CD4-positive, CD25-positive, alpha-beta regulatory T cell (primary cell): ENCODE measurements at regions not wholly inside any gene's neighbourhood (a gene's known extent, or its start where the extent isn't known, plus 50 kb on each side); places are given as distances from the start of the nearest gene placed in this dataset.
A peak's percentile ranks its signal among the peaks of the same experiment; 100 is the strongest.
"Not testable (repeated sequence)": the region's sequence is repeated elsewhere in the genome, so short reads cannot be mapped to it uniquely, and the experiment has no call there.

Experiments used
- ATAC-seq, 2 donors: fragments of 150-1000 bp; cut with Tn5 transposase; one replicate each; pipeline ENCODE4 v1.10.0; 2021; ENCODE audit warnings: low read depth in 2 of 2, moderate number of reproducible peaks in 2 of 2, moderate library complexity in 1 of 2
- DNase-seq, 3 donors: peaks; one replicate each; pipeline versions ENCODE4 v3.0.0 to v3.0.0-alpha.2; 2012 to 2022; ENCODE audit warnings: mixed read lengths in 1 of 3
- H3K27ac ChIP-seq: one replicate; pipeline ENCODE4 v1.7.0; 2013; ENCODE audit warnings: mild to moderate bottlenecking, low read length; ENCODE audit not compliant: insufficient read depth, poor library complexity, severe bottlenecking
- H3K27me3 ChIP-seq: one replicate; pipeline ENCODE4 v1.7.0; 2013; ENCODE audit warnings: low read length; ENCODE audit not compliant: control insufficient read depth, insufficient read depth
- H3K36me3 ChIP-seq: one replicate; pipeline ENCODE4 v1.7.0; 2013; ENCODE audit warnings: mild to moderate bottlenecking, low read length, moderate library complexity; ENCODE audit not compliant: control insufficient read depth, insufficient read depth
- H3K4me1 ChIP-seq: 2 replicates; pipeline ENCODE4 v1.7.0; 2013; ENCODE audit warnings: mild to moderate bottlenecking, low read length; ENCODE audit not compliant: insufficient read depth, control insufficient read depth, poor library complexity, severe bottlenecking
- H3K4me3 ChIP-seq: one replicate; pipeline ENCODE4 v1.7.0; 2013; ENCODE audit warnings: low read depth, mild to moderate bottlenecking, low read length, moderate library complexity
- H3K9me3 ChIP-seq, 2 experiments: 1 replicate in 1 of 2; 2 replicates in 1 of 2; pipeline ENCODE4 v1.7.0; 2013; ENCODE audit warnings: low read length in 2 of 2, mild to moderate bottlenecking in 1 of 2, moderate library complexity in 1 of 2; ENCODE audit not compliant: control insufficient read depth in 2 of 2
- H3K27ac Mint-ChIP-seq, 3 donors: one replicate each; pipeline ENCODE4 v1.8.0; 2020 to 2022; ENCODE audit warnings: mild to moderate bottlenecking in 3 of 3, mixed read lengths in 3 of 3, moderate library complexity in 2 of 3
- H3K27me3 Mint-ChIP-seq: one replicate; pipeline ENCODE4 v1.8.0; 2022; ENCODE audit warnings: mild to moderate bottlenecking, mixed read lengths
- H3K36me3 Mint-ChIP-seq: one replicate; pipeline ENCODE4 v1.8.0; 2020; ENCODE audit warnings: mixed read lengths
- H3K4me1 Mint-ChIP-seq, 4 donors: one replicate each; pipeline ENCODE4 v1.8.0; 2020 to 2022; ENCODE audit warnings: mixed read lengths in 4 of 4, mild to moderate bottlenecking in 1 of 4
- H3K4me3 Mint-ChIP-seq, 4 donors: one replicate each; pipeline ENCODE4 v1.8.0; 2020 to 2022; ENCODE audit warnings: mild to moderate bottlenecking in 4 of 4, mixed read lengths in 4 of 4, moderate library complexity in 3 of 4
- H3K9me3 Mint-ChIP-seq, 7 donors: one replicate each; pipeline ENCODE4 v1.8.0; 2020 to 2022; ENCODE audit warnings: mixed read lengths in 7 of 7, mild to moderate bottlenecking in 3 of 7, moderate library complexity in 2 of 7

GRCh38 chr6:157741948-157742556 lies 81.0 kb upstream of the SNX9 start:
- Mint-ChIP-seq H3K27me3 (peaks cover 11% of the 10 kb centered on the region), H3K27ac (peak overlapping the region in 1 of 3 donors; percentile 20), H3K4me1 (no peaks in the 10 kb centered on the region), H3K36me3 (no peaks in the 10 kb centered on the region), H3K9me3 (peaks cover 0 to 14% (median 4%) of the 10 kb centered on the region in 7 donors), H3K4me3 (no peak overlapping the region)
- no peaks in the 10 kb centered on the region for H3K36me3 ChIP-seq
- no peak overlapping the region for H3K27ac ChIP-seq
- H3K4me3 ChIP-seq, result no peak overlapping the region
- no peaks in the 10 kb centered on the region for H3K4me1 ChIP-seq
- no peak for DNase-seq
- H3K9me3 ChIP-seq, result no peaks in the 10 kb centered on the region
- H3K27me3 ChIP-seq, result no peaks in the 10 kb centered on the region
- no peak for ATAC-seq

DNA sequence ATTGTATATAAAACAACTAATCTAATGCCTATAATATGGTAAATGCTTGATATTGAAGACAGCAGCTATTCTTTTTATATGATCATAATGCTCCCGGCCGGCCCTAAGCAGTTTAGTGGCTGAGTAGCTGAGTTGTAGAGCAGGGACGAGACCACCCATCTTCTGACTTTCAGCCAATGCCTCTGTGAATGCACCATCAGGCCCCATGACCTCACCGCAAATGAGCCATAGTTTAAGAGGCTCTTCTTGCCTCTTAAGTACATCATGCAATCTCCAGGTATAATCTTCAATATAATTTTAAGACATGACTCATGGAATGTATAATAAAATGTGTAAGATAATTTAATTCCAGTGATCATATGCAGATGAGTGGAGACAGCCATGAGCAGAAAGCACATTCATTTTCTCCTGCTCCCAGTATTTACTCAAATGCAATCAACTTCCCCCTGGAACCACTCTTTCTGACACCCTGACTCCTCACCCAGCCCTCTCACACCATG lies 78.9 kb upstream of the SNX9 start:
- H3K4me3 ChIP-seq, result no peak overlapping the region
- H3K27ac ChIP-seq, result no peak overlapping the region
- H3K4me3 Mint-ChIP-seq, result no peak overlapping the region
- H3K9me3 Mint-ChIP-seq, result peaks cover 0 to 4% (median 0%) of the 10 kb centered on the region in 7 donors
- H3K27me3 ChIP-seq, result no peaks in the 10 kb centered on the region
- H3K4me1 ChIP-seq, result no peaks in the 10 kb centered on the region
- H3K27ac Mint-ChIP-seq, result no peak overlapping the region
- no peaks in the 10 kb centered on the region for H3K36me3 ChIP-seq
- peaks cover 10% of the 10 kb centered on the region for H3K27me3 Mint-ChIP-seq
- peaks cover 0 to 5% (median 4%) of the 10 kb centered on the region in 4 donors for H3K4me1 Mint-ChIP-seq
- H3K9me3 ChIP-seq, result no peaks in the 10 kb centered on the region
- DNase-seq (no peak), ATAC-seq (no peak)
- H3K36me3 Mint-ChIP-seq, result no peaks in the 10 kb centered on the region

GRCh38 chr6:157746897-157747296 lies 76.1 kb upstream of the SNX9 start:
- ATAC-seq (no peak), DNase-seq (no peak)
- no peak overlapping the region for H3K4me3 ChIP-seq
- Mint-ChIP-seq H3K9me3 (no peaks in the 10 kb centered on the region), H3K36me3 (no peaks in the 10 kb centered on the region), H3K27me3 (peaks cover 10% of the 10 kb centered on the region), H3K27ac (no peak overlapping the region), H3K4me3 (no peak overlapping the region), H3K4me1 (peaks cover 0 to 6% (median 4%) of the 10 kb centered on the region in 4 donors)
- no peaks in the 10 kb centered on the region for H3K4me1 ChIP-seq
- H3K27ac ChIP-seq, result no peak overlapping the region
- H3K27me3 ChIP-seq, result no peaks in the 10 kb centered on the region
- H3K9me3 ChIP-seq, result no peaks in the 10 kb centered on the region
- H3K36me3 ChIP-seq, result no peaks in the 10 kb centered on the region

- Mint-ChIP-seq H3K27me3 (peaks cover 10% of the 10 kb centered on the region), H3K27ac (no peak overlapping the region), H3K36me3 (no peaks in the 10 kb centered on the region)
These were observed 75.7 kb upstream of the SNX9 start for GRCh38 chr6:157747370-157747769.

GRCh38 chr6:157748839-157749571 lies 74.0 kb upstream of the SNX9 start:
- H3K27me3 ChIP-seq, result no peaks in the 10 kb centered on the region
- Mint-ChIP-seq H3K36me3 (no peaks in the 10 kb centered on the region), H3K4me3 (no peak overlapping the region), H3K27ac (peak overlapping the region in 2 of 3 donors; percentile 4 to 40), H3K4me1 (peaks cover 0 to 11% (median 4%) of the 10 kb centered on the region in 4 donors), H3K9me3 (no peaks in the 10 kb centered on the region), H3K27me3 (peaks cover 12% of the 10 kb centered on the region)
- no peak overlapping the region for H3K4me3 ChIP-seq
- H3K36me3 ChIP-seq, result no peaks in the 10 kb centered on the region
- H3K4me1 ChIP-seq, result no peaks in the 10 kb centered on the region
- DNase-seq (no peak), ATAC-seq (no peak)
- H3K9me3 ChIP-seq, result no peaks in the 10 kb centered on the region
- H3K27ac ChIP-seq, result no peak overlapping the region

More at GRCh38 chr6:157747370-157747769, 75.7 kb upstream of the SNX9 start:
- Histone ChIP-seq H3K4me1 (no peaks in the 10 kb centered on the region), H3K9me3 (no peaks in the 10 kb centered on the region), H3K27me3 (no peaks in the 10 kb centered on the region), H3K4me3 (no peak overlapping the region), H3K36me3 (no peaks in the 10 kb centered on the region), H3K27ac (no peak overlapping the region)
- no peaks in the 10 kb centered on the region for H3K9me3 Mint-ChIP-seq
- H3K4me3 Mint-ChIP-seq, result no peak overlapping the region
- H3K4me1 Mint-ChIP-seq, result peaks cover 0 to 6% (median 4%) of the 10 kb centered on the region in 4 donors
- ATAC-seq (no peak), DNase-seq (no peak)

- H3K4me1 ChIP-seq, H3K4me3 Mint-ChIP-seq, H3K4me3 ChIP-seq, H3K36me3 Mint-ChIP-seq, H3K36me3 ChIP-seq, H3K27me3 ChIP-seq, ATAC-seq, DNase-seq, H3K27ac Mint-ChIP-seq, H3K9me3 Mint-ChIP-seq, H3K9me3 ChIP-seq, H3K27ac ChIP-seq: not testable (repeated sequence)
- Mint-ChIP-seq H3K27me3 (peaks cover 17% of the 10 kb centered on the region), H3K4me1 (peaks cover 4 to 30% (median 10%) of the 10 kb centered on the region in 4 donors)
These were observed 72.1 kb upstream of the SNX9 start for GRCh38 chr6:157750973-157751372.

GRCh38 chr6:157751547-157752200 lies 71.4 kb upstream of the SNX9 start:
- no peaks in the 10 kb centered on the region for H3K9me3 Mint-ChIP-seq
- peak overlapping the region in 1 of 3 donors; percentile 61 for H3K27ac Mint-ChIP-seq
- H3K36me3 Mint-ChIP-seq, result no peaks in the 10 kb centered on the region
- H3K27me3 Mint-ChIP-seq, result peaks cover 19% of the 10 kb centered on the region
- Histone ChIP-seq H3K4me3 (no peak overlapping the region), H3K9me3 (no peaks in the 10 kb centered on the region), H3K27me3 (no peaks in the 10 kb centered on the region), H3K4me1 (peaks cover 4% of the 10 kb centered on the region), H3K36me3 (no peaks in the 10 kb centered on the region), H3K27ac (no peak overlapping the region)
- DNase-seq (no peak), ATAC-seq (no peak)
- peaks cover 8 to 37% (median 14%) of the 10 kb centered on the region in 4 donors for H3K4me1 Mint-ChIP-seq
- no peak overlapping the region for H3K4me3 Mint-ChIP-seq
